ENCODE measurements at regions not wholly inside any gene's neighbourhood (a gene's known extent, or its start where the extent isn't known, plus 50 kb on each side); places are given as distances from the start of the nearest gene placed in this dataset.

DNA sequence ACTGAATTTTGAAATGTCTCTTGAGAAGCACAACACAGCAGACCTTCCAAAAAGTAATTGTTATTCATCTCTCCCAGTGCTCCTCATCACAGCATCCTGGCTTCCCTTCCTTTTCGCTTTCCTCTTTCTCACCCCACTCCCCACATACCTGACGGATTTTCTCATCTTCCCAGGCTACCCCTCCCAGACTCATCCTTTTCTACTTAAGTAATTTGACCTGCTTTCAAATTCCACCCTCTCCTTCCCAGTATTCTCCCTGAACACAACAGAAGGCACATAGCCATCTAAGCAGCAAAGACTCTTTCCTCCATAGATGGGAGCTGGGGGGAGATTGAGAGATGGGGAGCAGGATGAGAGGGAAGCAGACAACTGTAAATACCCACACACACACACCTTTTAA is 187.1 kb upstream of the STT3B start:
- H3K4me3 ChIP-seq, result no peak overlapping the region
- intact Hi-C loops (cut with DNase I; ENCODE audit: low total_unique reads), result no loop called here
- no peaks in the 10 kb centered on the region for H3K36me3 ChIP-seq (ENCODE audit: low read depth, missing control alignments)
- H3K4me1 ChIP-seq, result no peaks in the 10 kb centered on the region
- no peak overlapping the region for H3K27ac ChIP-seq
- TF ChIP-seq POLR2A (IDR thresholded peaks at IDR 0.05), result no peak
- TF ChIP-seq, protein P1, sequence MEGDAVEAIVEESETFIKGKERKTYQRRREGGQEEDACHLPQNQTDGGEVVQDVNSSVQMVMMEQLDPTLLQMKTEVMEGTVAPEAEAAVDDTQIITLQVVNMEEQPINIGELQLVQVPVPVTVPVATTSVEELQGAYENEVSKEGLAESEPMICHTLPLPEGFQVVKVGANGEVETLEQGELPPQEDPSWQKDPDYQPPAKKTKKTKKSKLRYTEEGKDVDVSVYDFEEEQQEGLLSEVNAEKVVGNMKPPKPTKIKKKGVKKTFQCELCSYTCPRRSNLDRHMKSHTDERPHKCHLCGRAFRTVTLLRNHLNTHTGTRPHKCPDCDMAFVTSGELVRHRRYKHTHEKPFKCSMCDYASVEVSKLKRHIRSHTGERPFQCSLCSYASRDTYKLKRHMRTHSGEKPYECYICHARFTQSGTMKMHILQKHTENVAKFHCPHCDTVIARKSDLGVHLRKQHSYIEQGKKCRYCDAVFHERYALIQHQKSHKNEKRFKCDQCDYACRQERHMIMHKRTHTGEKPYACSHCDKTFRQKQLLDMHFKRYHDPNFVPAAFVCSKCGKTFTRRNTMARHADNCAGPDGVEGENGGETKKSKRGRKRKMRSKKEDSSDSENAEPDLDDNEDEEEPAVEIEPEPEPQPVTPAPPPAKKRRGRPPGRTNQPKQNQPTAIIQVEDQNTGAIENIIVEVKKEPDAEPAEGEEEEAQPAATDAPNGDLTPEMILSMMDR (IDR thresholded peaks at IDR 0.05), result no peak
- no peaks in the 10 kb centered on the region for H3K9me3 ChIP-seq
- H3K27me3 ChIP-seq, result no peaks in the 10 kb centered on the region
- DNase-seq, result no peak
- WGBS, 2 donors, result 90 to 95% methylated on average over 2 of the region's 2 CpGs

DNA sequence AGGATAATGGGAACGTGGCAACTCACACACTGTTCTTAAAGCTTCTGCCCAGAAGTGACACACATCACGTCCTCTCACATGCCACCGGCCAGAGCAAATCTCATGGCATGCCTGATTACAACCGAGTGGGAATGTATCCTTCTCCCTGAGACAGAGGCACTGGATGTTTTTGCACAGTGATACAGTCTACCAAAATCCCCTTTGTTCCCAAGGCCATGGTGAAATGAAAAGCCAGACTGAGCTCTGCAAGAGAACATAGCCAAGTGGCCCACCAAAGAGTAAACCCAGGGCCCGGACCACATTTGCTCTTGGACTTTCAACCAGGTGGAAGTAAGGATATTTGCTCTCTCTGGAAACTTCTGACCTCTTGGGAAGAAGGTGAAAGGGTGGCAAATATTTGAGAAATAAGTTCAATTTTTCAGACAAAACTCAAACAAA is 186.2 kb upstream of the STT3B start:
- 79 to 87% methylated on average over 5 of the region's 5 CpGs for WGBS, 2 donors
- intact Hi-C loops (cut with DNase I; ENCODE audit: low total_unique reads), result no loop called here
- Histone ChIP-seq H3K4me3 (no peak overlapping the region), H3K27me3 (no peaks in the 10 kb centered on the region), H3K36me3 (ENCODE audit: low read depth, missing control alignments) (no peaks in the 10 kb centered on the region), H3K9me3 (no peaks in the 10 kb centered on the region), H3K4me1 (no peaks in the 10 kb centered on the region), H3K27ac (no peak overlapping the region)
- no peak for DNase-seq
- no peak for TF ChIP-seq POLR2A (IDR thresholded peaks at IDR 0.05)
- TF ChIP-seq, protein P1 (IDR thresholded peaks at IDR 0.05), result no peak

DNA sequence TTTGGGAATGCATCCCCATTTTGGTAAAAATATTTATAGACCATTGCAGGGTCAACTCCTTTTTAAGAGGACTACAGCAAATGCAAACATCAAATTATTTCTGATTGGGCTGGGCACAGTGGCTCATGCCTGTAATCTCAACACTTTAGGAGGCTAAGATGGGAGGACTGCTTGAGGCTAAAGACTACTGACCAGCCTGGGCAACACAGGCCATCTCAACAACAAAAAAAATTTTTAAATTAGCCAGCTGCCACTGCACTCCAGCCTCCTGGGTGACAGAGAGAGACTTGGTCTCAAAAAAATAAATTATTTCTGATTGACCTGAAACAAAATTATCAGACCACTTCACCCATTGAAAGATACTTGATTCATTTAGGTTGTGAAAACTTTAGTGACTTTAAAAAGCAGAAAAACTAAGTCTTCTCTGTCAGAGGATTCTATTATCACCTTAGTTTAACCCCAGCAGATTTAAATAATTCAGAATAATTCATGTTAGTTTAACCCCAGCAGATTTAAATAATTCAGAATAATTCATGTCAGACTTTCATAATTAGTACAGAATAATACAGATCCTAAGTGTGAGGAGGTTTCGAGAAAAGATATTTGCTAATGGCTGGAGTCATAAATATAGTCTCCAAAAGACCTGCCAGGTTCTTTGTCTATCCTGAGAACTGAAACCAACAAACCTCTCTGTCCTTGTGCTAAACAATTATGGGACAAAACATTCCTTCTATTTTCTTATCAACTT is 183.6 kb upstream of the STT3B start:
- no peak for DNase-seq
- no peak overlapping the region for H3K27ac ChIP-seq
- H3K4me3 ChIP-seq, result no peak overlapping the region
- no peaks in the 10 kb centered on the region for H3K36me3 ChIP-seq (ENCODE audit: low read depth, missing control alignments)
- no peaks in the 10 kb centered on the region for H3K9me3 ChIP-seq
- intact Hi-C loops (cut with DNase I; ENCODE audit: low total_unique reads), result no loop called here
- H3K27me3 ChIP-seq, result no peaks in the 10 kb centered on the region
- 70 to 83% methylated on average over 1 of the region's 1 CpG for WGBS, 2 donors
- TF ChIP-seq, protein P1 (IDR thresholded peaks at IDR 0.05), result no peak
- TF ChIP-seq POLR2A (IDR thresholded peaks at IDR 0.05), result no peak
- no peaks in the 10 kb centered on the region for H3K4me1 ChIP-seq

DNA sequence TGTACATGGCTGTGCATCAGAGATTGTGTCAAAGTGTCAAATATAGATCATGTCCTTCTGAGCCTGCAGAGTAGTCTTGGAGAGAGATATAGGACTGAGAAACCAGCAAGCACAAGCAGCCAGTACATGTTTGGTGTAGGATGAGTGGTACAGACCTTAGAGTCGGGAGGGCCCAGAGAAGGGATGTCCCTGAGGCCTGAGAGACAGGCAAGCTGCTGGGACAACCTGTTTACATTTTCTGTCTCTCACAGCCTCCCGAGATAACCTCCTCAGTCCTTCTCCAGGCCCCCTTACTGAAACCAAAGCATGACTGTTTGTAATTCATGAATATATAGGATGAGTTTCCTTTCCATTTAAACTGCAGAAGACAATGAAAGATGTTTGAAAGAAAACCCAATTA is 182.4 kb upstream of the STT3B start:
- TF ChIP-seq POLR2A (IDR thresholded peaks at IDR 0.05), result no peak
- TF ChIP-seq, protein P1 (IDR thresholded peaks at IDR 0.05), result no peak
- intact Hi-C loops (cut with DNase I; ENCODE audit: low total_unique reads), result no loop called here
- Histone ChIP-seq H3K27ac (no peak overlapping the region), H3K9me3 (no peaks in the 10 kb centered on the region), H3K4me1 (no peaks in the 10 kb centered on the region), H3K36me3 (ENCODE audit: low read depth, missing control alignments) (no peaks in the 10 kb centered on the region), H3K27me3 (no peaks in the 10 kb centered on the region), H3K4me3 (no peak overlapping the region)
- 78 to 94% methylated on average over 2 of the region's 2 CpGs for WGBS, 2 donors
- DNase-seq, result no peak

DNA sequence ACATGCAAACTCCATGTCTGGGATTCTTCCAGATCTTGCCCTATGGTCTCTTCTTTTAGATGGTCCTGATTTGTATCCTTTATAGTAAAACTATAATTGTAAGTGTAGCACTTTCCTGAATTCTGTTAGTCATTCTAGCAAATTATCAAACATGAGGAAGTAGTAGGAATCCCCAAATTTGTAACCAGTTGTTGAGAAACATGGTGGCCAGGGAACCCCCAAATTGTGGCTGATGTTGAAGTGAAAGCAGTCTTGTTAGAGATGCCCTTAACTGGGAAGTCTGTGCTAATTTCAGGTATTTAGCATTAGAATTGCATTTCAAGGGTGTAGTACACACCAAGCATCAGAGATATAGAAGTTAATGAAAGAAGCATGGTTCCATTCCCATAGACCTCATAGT is 180.4 kb upstream of the STT3B start:
- H3K4me1 ChIP-seq, result no peaks in the 10 kb centered on the region
- H3K9me3 ChIP-seq, result no peaks in the 10 kb centered on the region
- intact Hi-C loops (cut with DNase I; ENCODE audit: low total_unique reads), result no loop called here
- TF ChIP-seq, protein P1 (IDR thresholded peaks at IDR 0.05), result no peak
- TF ChIP-seq POLR2A (IDR thresholded peaks at IDR 0.05), result no peak
- H3K4me3 ChIP-seq, result no peak overlapping the region
- no peaks in the 10 kb centered on the region for H3K36me3 ChIP-seq (ENCODE audit: low read depth, missing control alignments)
- no peak for DNase-seq
- H3K27me3 ChIP-seq, result no peaks in the 10 kb centered on the region
- no peak overlapping the region for H3K27ac ChIP-seq
